Left ventricle myocardium inferior (tissue), 1 donor: ENCODE measurements at regions not wholly inside any gene's neighbourhood (a gene's known extent, or its start where the extent isn't known, plus 50 kb on each side); places are given as distances from the start of the nearest gene placed in this dataset.
A peak's percentile ranks its signal among the peaks of the same experiment; 100 is the strongest.

Source experiments
- DNase-seq: peaks from one replicate; pipeline ENCODE4 v3.0.0-alpha.2; 2020
- H3K27ac ChIP-seq: fragments of 200-600 bp; replicated peaks from 2 replicates; pipeline ENCODE4 v1.8.0; 2021
- H3K27me3 ChIP-seq: fragments of 200-600 bp; 2 replicates; pipeline ENCODE4 v1.8.0; 2021; ENCODE audit warnings: low read depth
- H3K36me3 ChIP-seq: fragments of 200-600 bp; 2 replicates; pipeline ENCODE4 v1.8.0; 2021
- H3K4me1 ChIP-seq: fragments of 200-600 bp; 2 replicates; pipeline ENCODE4 v1.8.0; 2021
- H3K4me3 ChIP-seq: fragments of 200-600 bp; 2 replicates; pipeline ENCODE4 v1.8.0; 2021; ENCODE audit warnings: mild to moderate bottlenecking, moderate library complexity
- H3K9me3 ChIP-seq: fragments of 200-600 bp; replicated peaks from 2 replicates; pipeline ENCODE4 v1.8.0; 2021
- intact Hi-C: fragments of 100-400 bp; cut with micrococcal nuclease; formaldehyde crosslinking; loops from one replicate; pipeline ENCODE4 v1.11.0; 2022
- TF ChIP-seq, protein P1 (sequence below): fragments of 200-600 bp; IDR thresholded peaks from 2 replicates; pipeline ENCODE4 v1.8.0; 2021; ENCODE audit warnings: antibody characterized with exemption, mild to moderate bottlenecking, borderline replicate concordance
- donor health status: DM: no; HTN: yes; CAD: no; lungs with severe emphysema.

- intact Hi-C loops: no loop called here
- H3K27me3 ChIP-seq: peaks cover 16% of the 10 kb centered on the region
- no peaks in the 10 kb centered on the region for H3K4me1 ChIP-seq
- TF ChIP-seq, protein P1, sequence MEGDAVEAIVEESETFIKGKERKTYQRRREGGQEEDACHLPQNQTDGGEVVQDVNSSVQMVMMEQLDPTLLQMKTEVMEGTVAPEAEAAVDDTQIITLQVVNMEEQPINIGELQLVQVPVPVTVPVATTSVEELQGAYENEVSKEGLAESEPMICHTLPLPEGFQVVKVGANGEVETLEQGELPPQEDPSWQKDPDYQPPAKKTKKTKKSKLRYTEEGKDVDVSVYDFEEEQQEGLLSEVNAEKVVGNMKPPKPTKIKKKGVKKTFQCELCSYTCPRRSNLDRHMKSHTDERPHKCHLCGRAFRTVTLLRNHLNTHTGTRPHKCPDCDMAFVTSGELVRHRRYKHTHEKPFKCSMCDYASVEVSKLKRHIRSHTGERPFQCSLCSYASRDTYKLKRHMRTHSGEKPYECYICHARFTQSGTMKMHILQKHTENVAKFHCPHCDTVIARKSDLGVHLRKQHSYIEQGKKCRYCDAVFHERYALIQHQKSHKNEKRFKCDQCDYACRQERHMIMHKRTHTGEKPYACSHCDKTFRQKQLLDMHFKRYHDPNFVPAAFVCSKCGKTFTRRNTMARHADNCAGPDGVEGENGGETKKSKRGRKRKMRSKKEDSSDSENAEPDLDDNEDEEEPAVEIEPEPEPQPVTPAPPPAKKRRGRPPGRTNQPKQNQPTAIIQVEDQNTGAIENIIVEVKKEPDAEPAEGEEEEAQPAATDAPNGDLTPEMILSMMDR: no peak
- DNase-seq: no peak
- H3K27ac ChIP-seq: no peak overlapping the region
- no peaks in the 10 kb centered on the region for H3K36me3 ChIP-seq
- no peaks in the 10 kb centered on the region for H3K9me3 ChIP-seq
- H3K4me3 ChIP-seq: no peak overlapping the region
Measured at GRCh38 chr2:199586646-199587045, 128.9 kb upstream of the SATB2 start.

GRCh38 chr2:199583676-199584075 lies 125.9 kb upstream of the SATB2 start:
- peaks cover 6% of the 10 kb centered on the region for H3K4me1 ChIP-seq
- TF ChIP-seq, protein P1: no peak
- H3K4me3 ChIP-seq: no peak overlapping the region
- intact Hi-C loops: no loop called here
- no peak for DNase-seq
- H3K36me3 ChIP-seq: no peaks in the 10 kb centered on the region
- H3K27me3 ChIP-seq: peaks cover 16% of the 10 kb centered on the region
- H3K9me3 ChIP-seq: no peaks in the 10 kb centered on the region
- no peak overlapping the region for H3K27ac ChIP-seq

DNA sequence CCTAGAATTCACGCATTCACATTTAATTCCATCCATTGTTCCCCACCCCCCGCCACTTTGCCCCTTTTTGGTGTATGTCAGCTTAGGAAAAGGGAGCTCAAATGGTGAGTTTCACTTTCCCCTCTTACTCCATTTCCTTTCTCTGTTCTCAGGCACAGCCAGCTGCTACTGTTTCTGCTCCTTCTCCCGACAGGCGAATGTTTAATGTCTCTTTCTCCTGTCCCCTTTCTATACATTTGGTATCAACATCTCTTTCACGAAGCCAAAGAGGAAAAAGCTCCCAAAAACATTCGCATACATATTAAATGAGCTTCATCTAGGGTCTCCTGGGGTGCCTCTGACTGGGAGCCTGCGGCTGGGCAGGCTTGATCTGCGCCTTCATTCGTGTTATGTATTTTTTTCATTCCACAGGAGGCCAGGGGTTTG lies 124.2 kb upstream of the SATB2 start:
- Histone ChIP-seq H3K27ac (no peak overlapping the region), H3K9me3 (no peaks in the 10 kb centered on the region), H3K27me3 (peaks cover 15% of the 10 kb centered on the region), H3K4me1 (peaks cover 6% of the 10 kb centered on the region), H3K4me3 (peak overlapping the region; percentile 53), H3K36me3 (no peaks in the 10 kb centered on the region)
- TF ChIP-seq, protein P1: no peak
- intact Hi-C loops: no loop called here
- no peak for DNase-seq

GRCh38 chr2:199581408-199581807 lies 123.7 kb upstream of the SATB2 start:
- Histone ChIP-seq H3K4me3 (peak overlapping the region; percentile 53), H3K36me3 (no peaks in the 10 kb centered on the region), H3K27me3 (peaks cover 15% of the 10 kb centered on the region), H3K4me1 (peaks cover 6% of the 10 kb centered on the region), H3K9me3 (no peaks in the 10 kb centered on the region), H3K27ac (no peak overlapping the region)
- no peak for DNase-seq
- intact Hi-C loops: no loop called here
- TF ChIP-seq, protein P1: no peak

DNA sequence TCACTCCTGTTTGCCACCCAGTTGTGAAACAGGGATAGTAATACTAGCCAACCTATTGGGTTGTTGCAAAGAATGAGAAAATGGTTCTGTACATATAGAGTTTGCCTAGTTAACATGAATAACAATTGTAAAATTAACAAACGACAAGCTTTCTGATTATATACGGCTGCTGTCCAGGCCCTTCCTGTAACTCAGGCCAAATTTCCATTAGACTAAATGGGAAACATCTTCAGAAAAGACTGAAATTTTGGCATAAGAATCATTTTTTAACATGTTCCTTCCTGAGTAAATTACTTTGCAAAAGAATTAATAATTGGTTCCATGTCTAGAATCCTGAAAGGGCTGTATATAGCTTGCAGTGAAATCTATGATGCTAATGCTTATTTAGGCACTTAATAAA lies 117.7 kb upstream of the SATB2 start:
- no peak for DNase-seq
- no peak overlapping the region for H3K27ac ChIP-seq
- no peak overlapping the region for H3K4me3 ChIP-seq
- no peaks in the 10 kb centered on the region for H3K9me3 ChIP-seq
- TF ChIP-seq, protein P1: no peak
- intact Hi-C loops: no loop called here
- H3K36me3 ChIP-seq: no peaks in the 10 kb centered on the region
- H3K4me1 ChIP-seq: no peaks in the 10 kb centered on the region
- peaks cover 15% of the 10 kb centered on the region for H3K27me3 ChIP-seq

DNA sequence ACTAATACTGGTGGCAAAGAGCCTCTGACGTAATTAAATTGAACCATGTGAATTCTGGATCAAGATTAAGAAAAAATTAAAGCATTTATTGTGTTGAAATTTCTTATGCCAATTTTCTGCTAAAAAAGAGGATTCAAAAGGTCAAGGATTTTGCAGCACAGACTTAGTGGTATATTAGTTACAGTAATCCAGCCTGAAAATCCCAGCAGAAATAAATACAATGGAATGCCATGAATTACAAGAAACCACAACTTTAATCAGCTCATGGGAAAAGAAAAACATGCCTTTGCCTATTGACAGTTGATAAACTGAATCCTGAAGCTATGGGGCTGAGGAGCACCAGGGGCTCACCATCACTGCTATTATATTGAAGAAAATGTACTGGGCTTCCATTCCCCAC lies 114.8 kb upstream of the SATB2 start:
- TF ChIP-seq, protein P1: no peak
- Histone ChIP-seq H3K27ac (no peak overlapping the region), H3K4me1 (no peaks in the 10 kb centered on the region), H3K27me3 (peaks cover under 1% of the 10 kb centered on the region), H3K4me3 (no peak overlapping the region), H3K9me3 (no peaks in the 10 kb centered on the region), H3K36me3 (no peaks in the 10 kb centered on the region)
- intact Hi-C loops: no loop called here
- DNase-seq: no peak
